ENCODE measurements at regions not wholly inside any gene's neighbourhood (a gene's known extent, or its start where the extent isn't known, plus 50 kb on each side); places are given as distances from the start of the nearest gene placed in this dataset.
"Not testable (repeated sequence)": the region's sequence is repeated elsewhere in the genome, so short reads cannot be mapped to it uniquely, and the experiment has no call there.

DNA sequence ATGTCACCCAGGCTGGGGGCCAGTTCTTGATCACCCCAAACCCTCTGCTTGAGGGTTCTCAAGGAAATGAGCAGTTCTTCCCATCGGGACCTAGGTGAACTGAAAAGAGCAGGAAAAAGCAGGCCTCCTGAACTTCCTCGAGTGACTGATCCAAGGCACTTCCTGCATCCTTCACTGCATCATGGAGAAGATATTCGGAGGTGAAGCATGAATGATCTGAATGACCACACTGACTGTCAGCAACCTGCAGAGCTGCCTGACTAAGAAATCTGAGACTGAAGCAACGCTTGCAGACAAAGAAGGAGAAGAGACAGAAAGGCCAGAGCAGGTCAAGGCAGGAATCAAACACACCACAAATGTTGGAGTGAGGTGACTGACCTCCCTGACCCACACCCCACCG lies 420.2 kb downstream of the AGTPBP1 start:
- no peak overlapping the region for H3K27ac ChIP-seq (replicated peaks)
- no peaks in the 10 kb centered on the region for H3K27me3 ChIP-seq (ENCODE audit: insufficient read depth, poor library complexity, severe bottlenecking)
- TF ChIP-seq POLR2AphosphoS5 (IDR thresholded peaks at IDR 0.05; ENCODE audit: low read depth) (no peak), GABPA (IDR thresholded peaks at IDR 0.05; ENCODE audit: low read depth) (no peak), SPI1 (IDR thresholded peaks at IDR 0.05; ENCODE audit: borderline replicate concordance, low read depth) (no peak), REST (IDR thresholded peaks at IDR 0.05; ENCODE audit: insufficient replicate concordance, low read depth) (no peak)
- TF ChIP-seq, protein P1, sequence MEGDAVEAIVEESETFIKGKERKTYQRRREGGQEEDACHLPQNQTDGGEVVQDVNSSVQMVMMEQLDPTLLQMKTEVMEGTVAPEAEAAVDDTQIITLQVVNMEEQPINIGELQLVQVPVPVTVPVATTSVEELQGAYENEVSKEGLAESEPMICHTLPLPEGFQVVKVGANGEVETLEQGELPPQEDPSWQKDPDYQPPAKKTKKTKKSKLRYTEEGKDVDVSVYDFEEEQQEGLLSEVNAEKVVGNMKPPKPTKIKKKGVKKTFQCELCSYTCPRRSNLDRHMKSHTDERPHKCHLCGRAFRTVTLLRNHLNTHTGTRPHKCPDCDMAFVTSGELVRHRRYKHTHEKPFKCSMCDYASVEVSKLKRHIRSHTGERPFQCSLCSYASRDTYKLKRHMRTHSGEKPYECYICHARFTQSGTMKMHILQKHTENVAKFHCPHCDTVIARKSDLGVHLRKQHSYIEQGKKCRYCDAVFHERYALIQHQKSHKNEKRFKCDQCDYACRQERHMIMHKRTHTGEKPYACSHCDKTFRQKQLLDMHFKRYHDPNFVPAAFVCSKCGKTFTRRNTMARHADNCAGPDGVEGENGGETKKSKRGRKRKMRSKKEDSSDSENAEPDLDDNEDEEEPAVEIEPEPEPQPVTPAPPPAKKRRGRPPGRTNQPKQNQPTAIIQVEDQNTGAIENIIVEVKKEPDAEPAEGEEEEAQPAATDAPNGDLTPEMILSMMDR (IDR thresholded peaks at IDR 0.05; ENCODE audit: insufficient read depth, low read length) = no peak
- no peak for DNase-seq (ENCODE audit: low read depth in 1 of 2, low spot score in 1 of 2)
- H3K4me3 ChIP-seq (replicated peaks; ENCODE audit: insufficient read depth, low read length) = no peak overlapping the region

GRCh38 chr9:85319936-85320656 lies 421.7 kb downstream of the AGTPBP1 start:
- no peak for DNase-seq (ENCODE audit: low read depth in 1 of 2, low spot score in 1 of 2)
- no peak for TF ChIP-seq REST (IDR thresholded peaks at IDR 0.05; ENCODE audit: insufficient replicate concordance, low read depth)
- TF ChIP-seq SPI1 (IDR thresholded peaks at IDR 0.05; ENCODE audit: borderline replicate concordance, low read depth) = no peak
- TF ChIP-seq, protein P1 (IDR thresholded peaks at IDR 0.05; ENCODE audit: insufficient read depth, low read length) = no peak
- TF ChIP-seq GABPA (IDR thresholded peaks at IDR 0.05; ENCODE audit: low read depth) = no peak
- TF ChIP-seq POLR2AphosphoS5 (IDR thresholded peaks at IDR 0.05; ENCODE audit: low read depth) = no peak

GRCh38 chr9:85315535-85315934 lies 426.2 kb downstream of the AGTPBP1 start:
- not testable (repeated sequence) for H3K27ac ChIP-seq (replicated peaks); H3K27me3 ChIP-seq (ENCODE audit: insufficient read depth, poor library complexity, severe bottlenecking); H3K4me3 ChIP-seq (replicated peaks; ENCODE audit: insufficient read depth, low read length); DNase-seq (ENCODE audit: low read depth in 1 of 2, low spot score in 1 of 2)

More at GRCh38 chr9:85319936-85320656, 421.7 kb downstream of the AGTPBP1 start:
- H3K27me3 ChIP-seq (ENCODE audit: insufficient read depth, poor library complexity, severe bottlenecking) = no peaks in the 10 kb centered on the region
- no peak overlapping the region for H3K27ac ChIP-seq (replicated peaks)
- H3K4me3 ChIP-seq (replicated peaks; ENCODE audit: insufficient read depth, low read length) = no peak overlapping the region

DNA sequence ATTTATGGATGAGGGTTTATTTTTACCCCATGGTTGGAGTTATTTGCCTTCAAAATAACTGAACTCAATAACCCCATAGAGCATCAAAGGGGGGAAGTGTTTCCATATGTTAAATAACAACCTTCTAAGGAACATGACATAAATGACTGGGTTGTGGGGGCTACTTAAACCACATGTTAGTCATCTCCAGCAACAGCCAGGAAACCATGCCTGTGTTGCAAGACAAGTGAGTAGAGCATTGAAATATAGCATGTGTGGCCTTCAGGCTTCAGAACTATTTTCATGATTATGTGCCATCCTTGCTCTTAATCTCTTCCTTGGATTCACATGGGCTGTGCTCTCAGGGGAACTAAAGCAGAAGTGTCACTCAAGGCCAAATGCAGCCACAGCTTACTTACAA lies 431.2 kb downstream of the AGTPBP1 start:
- Histone ChIP-seq H3K27ac (replicated peaks) (no peak overlapping the region), H3K4me3 (replicated peaks; ENCODE audit: insufficient read depth, low read length) (no peak overlapping the region), H3K27me3 (ENCODE audit: insufficient read depth, poor library complexity, severe bottlenecking) (no peaks in the 10 kb centered on the region)
- DNase-seq (ENCODE audit: low read depth in 1 of 2, low spot score in 1 of 2) = no peak
- no peak for TF ChIP-seq SPI1 (IDR thresholded peaks at IDR 0.05; ENCODE audit: borderline replicate concordance, low read depth)
- TF ChIP-seq GABPA (IDR thresholded peaks at IDR 0.05; ENCODE audit: low read depth) = no peak
- TF ChIP-seq, protein P1 (IDR thresholded peaks at IDR 0.05; ENCODE audit: insufficient read depth, low read length) = no peak
- TF ChIP-seq REST (IDR thresholded peaks at IDR 0.05; ENCODE audit: insufficient replicate concordance, low read depth) = no peak
- TF ChIP-seq POLR2AphosphoS5 (IDR thresholded peaks at IDR 0.05; ENCODE audit: low read depth) = no peak

Data from HL-60 (cell line).